OCI-LY3 (cell line): ENCODE measurements at regions not wholly inside any gene's neighbourhood (a gene's known extent, or its start where the extent isn't known, plus 50 kb on each side); places are given as distances from the start of the nearest gene placed in this dataset.

Source experiments
- H2AFZ ChIP-seq: fragments of 200-600, 300-600 bp; shearing (Covaris generic); 2 replicates; pipeline ENCODE4 v1.6.0; 2014; ENCODE audit warnings: antibody characterized with exemption, low read depth, low read length
- H3K27ac ChIP-seq: fragments of 200-600, 300-600 bp; sonication (generic); 2 replicates; pipeline ENCODE4 v1.5.1; 2014; ENCODE audit warnings: mild to moderate bottlenecking, low read length, moderate library complexity, mixed read lengths
- H3K27me3 ChIP-seq: fragments of 200-600, 300-600 bp; sonication (generic); 2 replicates; pipeline ENCODE4 v1.6.1; 2014; ENCODE audit warnings: low read depth, low read length, mixed read lengths
- H3K36me3 ChIP-seq: fragments of 200-600, 300-600 bp; sonication (generic); replicated peaks from 2 replicates; pipeline ENCODE3; 2014; ENCODE audit warnings: low read depth, low read length, mixed read lengths
- H3K4me1 ChIP-seq: fragments of 300-600, 200-600 bp; sonication (generic); 2 replicates; pipeline ENCODE4 v1.6.1; 2014; ENCODE audit warnings: low read length, mixed read lengths
- H3K4me2 ChIP-seq: fragments of 200-600, 300-600 bp; sonication (generic); 2 replicates; pipeline ENCODE4 v1.6.1; 2014; ENCODE audit warnings: low read length, mixed read lengths
- H3K4me3 ChIP-seq: fragments of 300-600, 200-600 bp; sonication (generic); 2 replicates; pipeline ENCODE4 v1.5.1; 2014; ENCODE audit warnings: antibody characterized with exemption, mild to moderate bottlenecking, low read length, moderate library complexity
- H3K79me2 ChIP-seq: fragments of 300-600, 200-600 bp; shearing (Covaris generic); 2 replicates; pipeline ENCODE4 v1.6.1; 2014; ENCODE audit warnings: mild to moderate bottlenecking, low read length, mixed read lengths
- H3K9ac ChIP-seq: fragments of 300-600, 200-600 bp; shearing (Covaris generic); 2 replicates; pipeline ENCODE4 v1.6.0; 2014; ENCODE audit warnings: mild to moderate bottlenecking, low read length, moderate library complexity
- H3K9me3 ChIP-seq: fragments of 200-600, 300-600 bp; shearing (Covaris generic); 2 replicates; pipeline ENCODE4 v1.6.1; 2014; ENCODE audit warnings: low read length, mixed read lengths; ENCODE audit not compliant: insufficient read depth
- H4K20me1 ChIP-seq: fragments of 200-600, 300-600 bp; sonication (generic); 2 replicates; pipeline ENCODE4 v1.6.1; 2016; ENCODE audit warnings: low read length, mixed read lengths; ENCODE audit not compliant: insufficient read depth
- EZH2phosphoT487 ChIP-seq: fragments of 200-600 bp; shearing (Covaris generic); IDR thresholded peaks from 2 replicates; pipeline ENCODE4 v1.6.1; 2018; ENCODE audit warnings: antibody characterized with exemption, mixed run types, low read depth
- TF ChIP-seq, protein P1 (sequence below): fragments of 200-600, 300-600 bp; sonication (generic); IDR thresholded peaks from 2 replicates; pipeline ENCODE4 v1.5.1; 2014; ENCODE audit warnings: antibody characterized with exemption, low read length, low read depth

DNA sequence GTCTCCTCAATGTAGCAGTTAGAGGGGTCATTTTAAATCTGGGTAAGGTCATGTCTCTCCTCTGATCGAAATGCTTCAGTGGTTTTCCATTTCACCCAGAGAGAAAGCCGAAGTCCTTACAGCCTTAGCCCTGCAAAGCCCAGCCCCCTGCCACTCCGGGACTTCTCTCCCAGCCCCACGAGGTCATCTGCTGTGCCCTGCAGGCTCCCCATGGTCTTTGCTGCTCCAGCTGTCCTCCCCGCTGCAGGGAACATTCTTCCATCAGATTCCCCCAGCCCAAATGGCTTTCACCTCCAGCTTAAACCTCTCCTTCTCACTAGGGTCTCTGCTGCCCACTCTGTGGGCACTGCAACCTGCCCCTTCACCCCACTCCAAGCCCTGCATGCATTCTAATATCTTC is 626.5 kb downstream of the NPHP4 start:
- no peaks in the 10 kb centered on the region for H3K27me3 ChIP-seq
- H3K9ac ChIP-seq, result no peak overlapping the region
- H2AFZ ChIP-seq, result no peak overlapping the region
- H3K9me3 ChIP-seq, result no peaks in the 10 kb centered on the region
- no peaks in the 10 kb centered on the region for H3K79me2 ChIP-seq
- H3K4me3 ChIP-seq, result no peak overlapping the region
- no peaks in the 10 kb centered on the region for H3K4me1 ChIP-seq
- no peaks in the 10 kb centered on the region for H3K36me3 ChIP-seq
- H3K27ac ChIP-seq, result no peak overlapping the region
- H4K20me1 ChIP-seq, result no peaks in the 10 kb centered on the region
- no peak overlapping the region for H3K4me2 ChIP-seq
- TF ChIP-seq, protein P1, sequence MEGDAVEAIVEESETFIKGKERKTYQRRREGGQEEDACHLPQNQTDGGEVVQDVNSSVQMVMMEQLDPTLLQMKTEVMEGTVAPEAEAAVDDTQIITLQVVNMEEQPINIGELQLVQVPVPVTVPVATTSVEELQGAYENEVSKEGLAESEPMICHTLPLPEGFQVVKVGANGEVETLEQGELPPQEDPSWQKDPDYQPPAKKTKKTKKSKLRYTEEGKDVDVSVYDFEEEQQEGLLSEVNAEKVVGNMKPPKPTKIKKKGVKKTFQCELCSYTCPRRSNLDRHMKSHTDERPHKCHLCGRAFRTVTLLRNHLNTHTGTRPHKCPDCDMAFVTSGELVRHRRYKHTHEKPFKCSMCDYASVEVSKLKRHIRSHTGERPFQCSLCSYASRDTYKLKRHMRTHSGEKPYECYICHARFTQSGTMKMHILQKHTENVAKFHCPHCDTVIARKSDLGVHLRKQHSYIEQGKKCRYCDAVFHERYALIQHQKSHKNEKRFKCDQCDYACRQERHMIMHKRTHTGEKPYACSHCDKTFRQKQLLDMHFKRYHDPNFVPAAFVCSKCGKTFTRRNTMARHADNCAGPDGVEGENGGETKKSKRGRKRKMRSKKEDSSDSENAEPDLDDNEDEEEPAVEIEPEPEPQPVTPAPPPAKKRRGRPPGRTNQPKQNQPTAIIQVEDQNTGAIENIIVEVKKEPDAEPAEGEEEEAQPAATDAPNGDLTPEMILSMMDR, result no peak
- TF ChIP-seq EZH2phosphoT487, result no peak

DNA sequence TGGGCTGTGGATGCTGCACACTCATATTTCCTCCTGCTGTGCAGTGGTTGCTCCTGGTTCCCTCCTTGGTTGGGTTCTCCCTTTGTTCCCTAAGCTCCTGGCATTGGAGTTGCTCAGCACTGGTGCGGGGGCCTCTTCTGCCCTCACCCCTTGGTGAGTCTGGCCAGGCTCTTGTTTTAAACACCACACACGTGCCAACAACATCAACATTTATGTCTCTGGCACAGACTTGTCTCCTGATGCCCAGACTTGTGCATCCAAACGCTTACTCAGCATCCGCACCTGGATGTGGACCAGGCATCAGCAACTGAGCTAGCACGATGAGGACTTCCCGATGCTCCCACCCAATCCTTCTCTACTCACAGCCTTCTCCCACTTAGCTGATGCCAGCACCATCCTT is 627.6 kb downstream of the NPHP4 start:
- TF ChIP-seq, protein P1, result no peak
- TF ChIP-seq EZH2phosphoT487, result no peak
- Histone ChIP-seq H3K4me2 (no peak overlapping the region), H3K27me3 (no peaks in the 10 kb centered on the region), H3K79me2 (no peaks in the 10 kb centered on the region), H3K9me3 (no peaks in the 10 kb centered on the region), H2AFZ (no peak overlapping the region), H3K36me3 (no peaks in the 10 kb centered on the region), H3K4me3 (no peak overlapping the region), H3K27ac (no peak overlapping the region), H3K9ac (no peak overlapping the region), H3K4me1 (no peaks in the 10 kb centered on the region), H4K20me1 (no peaks in the 10 kb centered on the region)

DNA sequence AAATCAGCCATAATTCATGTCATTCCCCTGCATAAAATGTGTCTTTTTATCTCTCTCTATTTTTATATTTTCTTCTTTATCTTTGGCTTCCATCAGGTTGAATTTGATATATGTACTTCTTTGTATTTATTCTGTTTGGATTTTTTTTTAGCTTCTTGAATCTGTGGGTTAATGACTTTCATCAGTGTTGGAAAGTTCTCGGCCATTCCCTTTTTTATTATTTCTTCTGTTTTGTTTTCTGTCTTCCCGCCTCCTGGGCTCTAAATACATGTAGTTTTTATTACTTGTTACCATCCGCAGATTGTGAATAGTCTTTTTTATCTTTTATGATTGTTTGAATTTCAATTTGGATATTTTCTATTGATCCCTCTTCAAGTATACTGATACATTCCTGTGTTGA is 637.5 kb downstream of the NPHP4 start:
- H3K4me2 ChIP-seq, result no peak overlapping the region
- no peaks in the 10 kb centered on the region for H4K20me1 ChIP-seq
- H3K9me3 ChIP-seq, result no peaks in the 10 kb centered on the region
- no peaks in the 10 kb centered on the region for H3K36me3 ChIP-seq
- H2AFZ ChIP-seq, result no peak overlapping the region
- H3K27me3 ChIP-seq, result no peaks in the 10 kb centered on the region
- TF ChIP-seq, protein P1, result no peak
- no peak for TF ChIP-seq EZH2phosphoT487
- no peak overlapping the region for H3K27ac ChIP-seq
- no peak overlapping the region for H3K4me3 ChIP-seq
- no peaks in the 10 kb centered on the region for H3K79me2 ChIP-seq
- no peak overlapping the region for H3K9ac ChIP-seq
- no peaks in the 10 kb centered on the region for H3K4me1 ChIP-seq

DNA sequence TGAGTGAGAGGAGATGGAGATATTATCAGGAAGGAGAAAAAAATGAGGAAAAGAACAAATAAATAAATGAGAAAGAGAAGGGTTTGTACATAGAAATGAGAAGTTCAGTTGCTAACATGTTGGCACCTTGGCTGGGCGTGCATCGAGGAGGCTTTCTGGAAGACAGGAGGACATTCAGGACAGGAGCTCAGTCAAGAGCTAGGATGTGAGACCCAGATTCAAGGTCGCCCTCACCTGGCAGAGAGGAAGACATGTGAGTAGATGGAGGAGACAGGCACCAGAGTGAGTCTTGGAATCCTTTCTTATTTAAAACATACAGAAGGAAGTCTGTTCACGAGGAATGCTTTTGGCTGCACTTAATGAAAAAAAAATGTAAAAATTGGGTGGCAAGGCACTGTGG is 640.9 kb downstream of the NPHP4 start:
- Histone ChIP-seq H3K36me3 (no peaks in the 10 kb centered on the region), H3K27ac (no peak overlapping the region), H2AFZ (no peak overlapping the region), H3K9me3 (no peaks in the 10 kb centered on the region), H3K4me3 (no peak overlapping the region), H3K27me3 (no peaks in the 10 kb centered on the region), H3K4me2 (no peak overlapping the region), H3K9ac (no peak overlapping the region), H3K4me1 (no peaks in the 10 kb centered on the region), H4K20me1 (no peaks in the 10 kb centered on the region), H3K79me2 (no peaks in the 10 kb centered on the region)
- TF ChIP-seq, protein P1, result no peak
- no peak for TF ChIP-seq EZH2phosphoT487
